Neural progenitor cell (in vitro differentiated cells): ENCODE measurements at regions not wholly inside any gene's neighbourhood (a gene's known extent, or its start where the extent isn't known, plus 50 kb on each side); places are given as distances from the start of the nearest gene placed in this dataset.
A peak's percentile ranks its signal among the peaks of the same experiment; 100 is the strongest.

ENCODE experiments used
- EZH2 ChIP-seq: fragments of 200-600 bp; sonication (generic); IDR thresholded peaks from 2 replicates; pipeline ENCODE4 v1.6.1; 2017; ENCODE audit warnings: antibody characterized with exemption, mild to moderate bottlenecking, moderate library complexity
- TF ChIP-seq, protein P1 (sequence below): fragments of 200-600 bp; sonication (generic); IDR thresholded peaks from 2 replicates; pipeline ENCODE4 v1.5.1; 2017; ENCODE audit warnings: antibody characterized with exemption, mild to moderate bottlenecking

GRCh38 chr15:66619152-66619903 lies 53.5 kb upstream of the LCTL start:
- TF ChIP-seq, protein P1, sequence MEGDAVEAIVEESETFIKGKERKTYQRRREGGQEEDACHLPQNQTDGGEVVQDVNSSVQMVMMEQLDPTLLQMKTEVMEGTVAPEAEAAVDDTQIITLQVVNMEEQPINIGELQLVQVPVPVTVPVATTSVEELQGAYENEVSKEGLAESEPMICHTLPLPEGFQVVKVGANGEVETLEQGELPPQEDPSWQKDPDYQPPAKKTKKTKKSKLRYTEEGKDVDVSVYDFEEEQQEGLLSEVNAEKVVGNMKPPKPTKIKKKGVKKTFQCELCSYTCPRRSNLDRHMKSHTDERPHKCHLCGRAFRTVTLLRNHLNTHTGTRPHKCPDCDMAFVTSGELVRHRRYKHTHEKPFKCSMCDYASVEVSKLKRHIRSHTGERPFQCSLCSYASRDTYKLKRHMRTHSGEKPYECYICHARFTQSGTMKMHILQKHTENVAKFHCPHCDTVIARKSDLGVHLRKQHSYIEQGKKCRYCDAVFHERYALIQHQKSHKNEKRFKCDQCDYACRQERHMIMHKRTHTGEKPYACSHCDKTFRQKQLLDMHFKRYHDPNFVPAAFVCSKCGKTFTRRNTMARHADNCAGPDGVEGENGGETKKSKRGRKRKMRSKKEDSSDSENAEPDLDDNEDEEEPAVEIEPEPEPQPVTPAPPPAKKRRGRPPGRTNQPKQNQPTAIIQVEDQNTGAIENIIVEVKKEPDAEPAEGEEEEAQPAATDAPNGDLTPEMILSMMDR, result peak; percentile 93
- TF ChIP-seq EZH2, result no peak
